ACC112 (cell line): ENCODE measurements at regions not wholly inside any gene's neighbourhood (a gene's known extent, or its start where the extent isn't known, plus 50 kb on each side); places are given as distances from the start of the nearest gene placed in this dataset.
A peak's percentile ranks its signal among the peaks of the same experiment; 100 is the strongest.

Source experiments
- H2AFZ ChIP-seq: fragments of 200-600 bp; sonication (generic); one replicate; pipeline ENCODE4 v1.6.0; 2017; ENCODE audit warnings: antibody characterized with exemption, low read length; ENCODE audit not compliant: unreplicated experiment
- H3K27ac ChIP-seq: fragments of 200-600 bp; sonication (generic); 2 replicates; pipeline ENCODE4 v1.5.1; 2014; ENCODE audit warnings: low read depth, mild to moderate bottlenecking, antibody characterized with exemption, low read length, moderate library complexity
- H3K27me3 ChIP-seq: fragments of 200-600 bp; sonication (generic); 2 replicates; pipeline ENCODE4 v1.6.1; 2014; ENCODE audit warnings: mild to moderate bottlenecking, antibody characterized with exemption, low read length, moderate library complexity, mixed read lengths; ENCODE audit not compliant: insufficient read depth
- H3K36me3 ChIP-seq: fragments of 200-600 bp; sonication (generic); 2 replicates; pipeline ENCODE4 v1.6.1; 2016; ENCODE audit warnings: mild to moderate bottlenecking, antibody characterized with exemption, low read length, moderate library complexity, mixed read lengths; ENCODE audit not compliant: insufficient read depth
- H3K4me1 ChIP-seq: fragments of 200-600 bp; sonication (generic); one replicate; pipeline ENCODE4 v1.6.1; 2016; ENCODE audit warnings: low read length, mixed read lengths; ENCODE audit not compliant: insufficient read depth, unreplicated experiment, control insufficient read depth
- H3K4me3 ChIP-seq: fragments of 200-600 bp; sonication (generic); 2 replicates; pipeline ENCODE4 v1.5.1; 2014; ENCODE audit warnings: mild to moderate bottlenecking, low read depth, low read length
- H3K79me2 ChIP-seq: fragments of 200-600 bp; sonication (generic); one replicate; pipeline ENCODE4 v1.6.0; 2016; ENCODE audit warnings: low read length; ENCODE audit not compliant: control insufficient read depth, unreplicated experiment, insufficient read depth

GRCh38 chr13:34070006-34070405 is 252.1 kb downstream of the RFC3 start:
- H3K27ac ChIP-seq, result no peak overlapping the region
- no peaks in the 10 kb centered on the region for H3K79me2 ChIP-seq
- H3K4me3 ChIP-seq, result no peak overlapping the region
- no peaks in the 10 kb centered on the region for H3K4me1 ChIP-seq
- H3K36me3 ChIP-seq, result no peaks in the 10 kb centered on the region
- H3K27me3 ChIP-seq, result no peaks in the 10 kb centered on the region
- no peak overlapping the region for H2AFZ ChIP-seq

- Histone ChIP-seq H2AFZ (no peak overlapping the region), H3K36me3 (no peaks in the 10 kb centered on the region), H3K4me3 (no peak overlapping the region), H3K4me1 (no peaks in the 10 kb centered on the region), H3K27me3 (no peaks in the 10 kb centered on the region), H3K27ac (no peak overlapping the region), H3K79me2 (no peaks in the 10 kb centered on the region)
These were observed 252.8 kb downstream of the RFC3 start for GRCh38 chr13:34070544-34071303.

- no peak overlapping the region for H2AFZ ChIP-seq
- H3K4me1 ChIP-seq, result peaks cover 15% of the 10 kb centered on the region
- no peak overlapping the region for H3K4me3 ChIP-seq
- H3K27me3 ChIP-seq, result no peaks in the 10 kb centered on the region
- H3K79me2 ChIP-seq, result no peaks in the 10 kb centered on the region
- H3K27ac ChIP-seq, result peak overlapping the region; percentile 52; the same call in 1 of the 2 replicates
- no peaks in the 10 kb centered on the region for H3K36me3 ChIP-seq
These were observed 258.4 kb downstream of the RFC3 start for GRCh38 chr13:34076319-34076718.

DNA sequence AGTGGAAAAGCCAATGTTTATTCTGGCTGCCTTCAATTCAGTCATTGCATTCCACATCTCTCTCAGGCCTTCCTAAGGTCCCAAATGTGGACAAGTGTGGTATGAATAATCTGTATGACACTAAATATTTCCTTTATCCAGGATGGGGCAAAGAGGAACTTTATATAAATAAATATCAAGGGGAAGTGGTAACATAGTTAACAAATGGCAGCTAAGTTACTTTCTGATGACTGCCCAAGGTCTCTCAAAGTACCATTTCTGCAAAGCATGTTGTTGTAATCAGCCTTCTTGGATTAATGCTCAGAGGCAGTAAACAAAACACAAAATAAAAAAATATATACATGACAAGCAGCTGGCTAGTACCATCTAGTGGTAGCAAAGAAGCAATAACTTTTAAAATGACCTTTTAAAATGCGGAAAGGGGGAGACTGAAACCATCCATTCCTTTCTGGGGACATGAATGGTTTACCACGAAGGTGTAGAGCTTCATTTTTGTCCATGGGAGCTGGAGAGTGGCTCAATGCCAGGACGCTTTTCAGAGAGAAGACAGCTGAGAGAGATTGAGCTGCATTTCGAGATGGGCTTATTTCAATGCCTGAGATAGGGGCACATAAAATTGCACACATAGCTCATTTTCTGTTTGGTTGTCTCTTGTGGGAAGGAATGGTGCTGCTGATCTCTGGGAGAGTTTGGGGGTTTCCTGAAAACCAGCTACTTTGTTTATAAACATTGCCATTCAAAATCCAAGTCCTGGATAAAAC is 259.2 kb downstream of the RFC3 start:
- H3K4me3 ChIP-seq, result peak overlapping the region; percentile 56; the same call in 1 of the 2 replicates
- H3K27me3 ChIP-seq, result no peaks in the 10 kb centered on the region
- H2AFZ ChIP-seq, result peak overlapping the region; percentile 36

DNA sequence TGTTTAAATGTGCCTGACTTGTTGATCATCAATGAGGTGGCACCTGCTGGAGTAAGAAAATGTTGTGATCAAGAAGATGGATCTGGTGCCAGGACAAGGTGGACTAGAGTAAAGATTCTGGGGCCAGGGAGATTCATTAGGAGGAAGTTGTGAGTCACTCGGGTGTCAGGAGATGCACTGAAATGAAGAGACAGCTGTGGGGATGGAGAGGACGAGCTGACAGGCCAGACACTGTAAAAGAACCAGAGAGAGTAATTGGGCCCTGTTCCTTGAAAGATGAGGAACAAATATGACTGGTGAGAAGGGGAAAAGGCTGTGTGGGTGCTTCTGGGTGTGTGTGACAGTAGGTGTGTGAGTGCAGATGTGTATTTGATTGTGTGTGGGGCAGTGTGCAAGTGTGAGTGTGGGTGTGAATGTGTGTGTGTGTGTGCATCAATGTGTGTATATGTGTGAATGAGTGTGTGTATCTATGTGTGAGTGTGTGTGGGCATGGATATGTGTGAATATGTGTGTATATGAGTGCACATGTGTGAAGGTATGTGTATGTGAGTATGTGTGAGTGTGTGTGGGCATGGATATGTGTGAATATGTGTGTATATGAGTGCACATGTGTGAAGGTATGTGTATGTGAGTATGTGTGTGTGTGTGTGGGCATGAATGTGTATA is 260.5 kb downstream of the RFC3 start:
- Histone ChIP-seq H3K4me3 (no peak overlapping the region), H3K36me3 (no peaks in the 10 kb centered on the region), H3K79me2 (no peaks in the 10 kb centered on the region), H3K27me3 (no peaks in the 10 kb centered on the region), H3K4me1 (peaks cover 15% of the 10 kb centered on the region), H2AFZ (no peak overlapping the region), H3K27ac (no peak overlapping the region)

More for the DNA sequence above, 259.2 kb downstream of the RFC3 start:
- Histone ChIP-seq H3K27ac (peak overlapping the region; percentile 52; the same call in 1 of the 2 replicates), H3K4me1 (peaks cover 15% of the 10 kb centered on the region), H3K79me2 (no peaks in the 10 kb centered on the region), H3K36me3 (no peaks in the 10 kb centered on the region)

GRCh38 chr13:34085204-34085603 is 267.3 kb downstream of the RFC3 start:
- Histone ChIP-seq H3K4me1 (no peaks in the 10 kb centered on the region), H3K27me3 (no peaks in the 10 kb centered on the region; the same call in 1 of the 2 replicates), H3K36me3 (no peaks in the 10 kb centered on the region), H3K27ac (no peak overlapping the region), H2AFZ (no peak overlapping the region), H3K4me3 (no peak overlapping the region), H3K79me2 (no peaks in the 10 kb centered on the region)

GRCh38 chr13:34086281-34086680 is 268.3 kb downstream of the RFC3 start:
- no peaks in the 10 kb centered on the region for H3K79me2 ChIP-seq
- H3K36me3 ChIP-seq, result no peaks in the 10 kb centered on the region
- H3K4me1 ChIP-seq, result no peaks in the 10 kb centered on the region
- H3K4me3 ChIP-seq, result no peak overlapping the region
- no peaks in the 10 kb centered on the region; the same call in 1 of the 2 replicates for H3K27me3 ChIP-seq
- no peak overlapping the region for H3K27ac ChIP-seq
- no peak overlapping the region for H2AFZ ChIP-seq

DNA sequence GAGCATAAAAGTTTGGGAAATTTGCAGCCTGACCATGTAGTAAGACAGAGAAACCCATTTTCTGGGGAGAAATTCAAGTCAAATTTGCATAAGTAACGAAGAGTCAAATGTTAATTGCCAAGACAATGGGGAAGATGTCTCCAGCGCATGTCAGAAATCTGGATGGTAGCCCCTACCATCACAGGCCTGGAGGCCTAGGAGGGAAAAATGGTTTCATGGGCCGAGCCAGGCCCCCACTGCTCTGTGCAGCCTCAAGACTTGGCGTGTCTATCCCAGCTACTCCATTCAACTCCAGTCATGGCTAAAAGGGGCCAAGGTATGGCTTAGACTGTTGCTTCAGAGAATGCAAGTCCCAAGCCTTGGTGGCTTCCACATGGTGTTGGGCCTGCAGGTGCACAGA is 269.8 kb downstream of the RFC3 start:
- Histone ChIP-seq H3K27me3 (no peaks in the 10 kb centered on the region; the same call in 1 of the 2 replicates), H3K4me1 (no peaks in the 10 kb centered on the region), H3K27ac (no peak overlapping the region), H3K36me3 (no peaks in the 10 kb centered on the region), H2AFZ (no peak overlapping the region), H3K4me3 (no peak overlapping the region), H3K79me2 (no peaks in the 10 kb centered on the region)

- H3K27me3 ChIP-seq, result no peaks in the 10 kb centered on the region
- H3K4me1 ChIP-seq, result no peaks in the 10 kb centered on the region
- H3K79me2 ChIP-seq, result no peaks in the 10 kb centered on the region
- H3K36me3 ChIP-seq, result no peaks in the 10 kb centered on the region
- no peak overlapping the region for H3K27ac ChIP-seq
- H3K4me3 ChIP-seq, result no peak overlapping the region
- no peak overlapping the region for H2AFZ ChIP-seq
These were observed 285.9 kb downstream of the RFC3 start for GRCh38 chr13:34103854-34104253.

DNA sequence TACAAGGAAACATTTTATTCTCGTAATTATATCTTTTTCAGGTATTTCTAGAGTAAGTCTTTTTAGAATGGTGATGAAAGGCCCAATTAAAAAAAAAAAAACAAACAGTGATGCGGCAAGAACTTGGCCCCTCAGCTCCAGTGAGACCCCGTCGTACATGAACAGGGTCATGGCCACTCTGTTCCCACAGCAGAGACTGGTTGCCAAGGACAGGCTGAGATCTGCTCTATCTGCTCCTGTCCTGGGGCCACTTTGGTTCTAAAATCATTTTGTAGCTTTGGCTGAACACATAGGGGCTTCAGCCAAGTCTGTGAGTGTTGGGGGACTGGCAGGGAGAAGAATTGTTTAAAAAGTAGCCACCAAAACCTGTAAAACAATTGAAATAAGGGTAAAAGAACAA is 286.9 kb downstream of the RFC3 start:
- H3K79me2 ChIP-seq, result no peaks in the 10 kb centered on the region
- no peak overlapping the region for H2AFZ ChIP-seq
- no peak overlapping the region for H3K27ac ChIP-seq
- no peak overlapping the region for H3K4me3 ChIP-seq
- H3K27me3 ChIP-seq, result no peaks in the 10 kb centered on the region
- H3K4me1 ChIP-seq, result no peaks in the 10 kb centered on the region
- H3K36me3 ChIP-seq, result no peaks in the 10 kb centered on the region
